Astrocyte of the spinal cord (primary cell): ENCODE measurements at regions not wholly inside any gene's neighbourhood (a gene's known extent, or its start where the extent isn't known, plus 50 kb on each side); places are given as distances from the start of the nearest gene placed in this dataset.
A peak's percentile ranks its signal among the peaks of the same experiment; 100 is the strongest.

Experiments used
- DNase-seq: peaks from one replicate; pipeline ENCODE4 v3.0.0; 2011; ENCODE audit warnings: low read depth, low spot score
- H3K4me3 ChIP-seq: 2 replicates; pipeline ENCODE4 v1.5.1; 2011; ENCODE audit warnings: low read depth, mild to moderate bottlenecking, low read length, moderate library complexity
- CTCF ChIP-seq: IDR thresholded peaks from 2 replicates; pipeline ENCODE4 v1.5.1; 2012; ENCODE audit warnings: low read depth, mild to moderate bottlenecking, low read length, inconsistent platforms
- in situ Hi-C: cut with HindIII; loops from 2 replicates; pipeline ENCODE4 v1.10.0; 2017; ENCODE audit warnings: low sequenced_read_pairs

- no peak for DNase-seq
- no peak overlapping the region for H3K4me3 ChIP-seq
- in situ Hi-C loops, result no loop called here
- TF ChIP-seq CTCF, result no peak
Measured at GRCh38 chr4:17197070-17197469, 298.6 kb upstream of the LDB2 start.

GRCh38 chr4:17195461-17196275 lies 297.2 kb upstream of the LDB2 start:
- no peak for TF ChIP-seq CTCF
- in situ Hi-C loops, result no loop called here
- no peak overlapping the region for H3K4me3 ChIP-seq
- no peak for DNase-seq

GRCh38 chr4:17194586-17194985 lies 296.1 kb upstream of the LDB2 start:
- H3K4me3 ChIP-seq, result no peak overlapping the region
- in situ Hi-C loops, result no loop called here
- no peak for TF ChIP-seq CTCF
- no peak for DNase-seq

- TF ChIP-seq CTCF, result no peak
- in situ Hi-C loops, result no loop called here
- H3K4me3 ChIP-seq, result no peak overlapping the region
- DNase-seq, result no peak
Measured at GRCh38 chr4:17189759-17190158, 291.3 kb upstream of the LDB2 start.

- in situ Hi-C loops, result no loop called here
- peak; percentile 76 for DNase-seq
- H3K4me3 ChIP-seq, result no peak overlapping the region
- no peak for TF ChIP-seq CTCF
Measured at GRCh38 chr4:17189401-17189720, 290.9 kb upstream of the LDB2 start.

- H3K4me3 ChIP-seq, result no peak overlapping the region
- in situ Hi-C loops, result no loop called here
Measured at GRCh38 chr4:17188547-17189400, 290.3 kb upstream of the LDB2 start.

More at GRCh38 chr4:17188547-17189400, 290.3 kb upstream of the LDB2 start:
- TF ChIP-seq CTCF, result no peak
- DNase-seq, result no peak
